GM12875 (cell line): ENCODE measurements at regions not wholly inside any gene's neighbourhood (a gene's known extent, or its start where the extent isn't known, plus 50 kb on each side); places are given as distances from the start of the nearest gene placed in this dataset.

Experiments
- H3K4me3 ChIP-seq: one replicate; pipeline ENCODE4 v1.5.1; 2011; ENCODE audit warnings: low read depth, low read length, control low read depth
- CTCF ChIP-seq: IDR thresholded peaks from 2 replicates; pipeline ENCODE4 v1.5.1; 2011; ENCODE audit warnings: low read depth, mild to moderate bottlenecking, control low read depth, inconsistent platforms, low read length, moderate library complexity, borderline replicate concordance; ENCODE audit not compliant: insufficient read depth

GRCh38 chr2:58680755-58681310 is 439.7 kb upstream of the FANCL start:
- no peak for TF ChIP-seq CTCF
- no peak overlapping the region for H3K4me3 ChIP-seq

GRCh38 chr2:58677748-58678147 is 436.6 kb upstream of the FANCL start:
- no peak overlapping the region for H3K4me3 ChIP-seq
- no peak for TF ChIP-seq CTCF

- no peak overlapping the region for H3K4me3 ChIP-seq
- no peak for TF ChIP-seq CTCF
These were observed 430.6 kb upstream of the FANCL start for GRCh38 chr2:58671675-58672074.

- TF ChIP-seq CTCF, result no peak
- no peak overlapping the region for H3K4me3 ChIP-seq
These were observed 428.9 kb upstream of the FANCL start for GRCh38 chr2:58669998-58670397.

GRCh38 chr2:58667137-58667774 is 426.1 kb upstream of the FANCL start:
- no peak overlapping the region for H3K4me3 ChIP-seq
- no peak for TF ChIP-seq CTCF

GRCh38 chr2:58666323-58666970 is 425.3 kb upstream of the FANCL start:
- no peak for TF ChIP-seq CTCF

GRCh38 chr2:58665154-58665553 is 424.0 kb upstream of the FANCL start:
- no peak for TF ChIP-seq CTCF
- no peak overlapping the region for H3K4me3 ChIP-seq

More at GRCh38 chr2:58666323-58666970, 425.3 kb upstream of the FANCL start:
- no peak overlapping the region for H3K4me3 ChIP-seq
